HEK293 (cell line): ENCODE measurements at regions not wholly inside any gene's neighbourhood (a gene's known extent, or its start where the extent isn't known, plus 50 kb on each side); places are given as distances from the start of the nearest gene placed in this dataset.

Experiments used
- SALL2 ChIP-seq: fragments of 450-650 bp; formaldehyde crosslinking; IDR thresholded peaks from 2 replicates; pipeline ENCODE4 v1.5.0; 2017; ENCODE audit warnings: missing biosample characterization, mild to moderate bottlenecking, missing genetic modification characterization, borderline replicate concordance
- ZFP41 ChIP-seq: fragments of 450-650 bp; formaldehyde crosslinking; IDR thresholded peaks from 2 replicates; pipeline ENCODE4 v1.5.1; 2016; ENCODE audit warnings: missing biosample characterization, missing genetic modification characterization, borderline replicate concordance
- TF ChIP-seq, protein P1 (sequence below): fragments of 450-650 bp; formaldehyde crosslinking; IDR thresholded peaks from 2 replicates; pipeline ENCODE4 v1.5.1; 2017; ENCODE audit warnings: missing biosample characterization, mild to moderate bottlenecking, missing genetic modification characterization, moderate library complexity

DNA sequence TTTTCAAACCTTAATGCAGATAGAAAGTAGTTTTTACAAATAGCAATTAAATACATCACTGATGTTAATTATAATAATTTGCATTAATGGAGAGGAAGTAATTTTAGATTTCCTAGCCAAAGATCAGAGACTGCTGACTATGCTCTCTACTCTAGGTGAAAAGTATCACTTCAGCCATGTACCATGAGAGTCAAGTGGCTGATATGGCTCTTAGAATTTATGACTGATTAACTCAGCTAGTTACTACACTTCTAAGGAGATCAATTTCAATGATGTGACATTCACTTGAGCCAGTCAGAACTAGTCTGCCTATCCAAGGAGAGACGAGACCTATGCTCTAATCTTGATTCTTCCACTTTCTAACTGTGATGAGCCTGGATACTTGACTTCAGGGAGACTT, 405.7 kb upstream of the RORA start:
- no peak for TF ChIP-seq SALL2 (tag by site-specific recombination)
- no peak for TF ChIP-seq ZFP41
- TF ChIP-seq, protein P1, sequence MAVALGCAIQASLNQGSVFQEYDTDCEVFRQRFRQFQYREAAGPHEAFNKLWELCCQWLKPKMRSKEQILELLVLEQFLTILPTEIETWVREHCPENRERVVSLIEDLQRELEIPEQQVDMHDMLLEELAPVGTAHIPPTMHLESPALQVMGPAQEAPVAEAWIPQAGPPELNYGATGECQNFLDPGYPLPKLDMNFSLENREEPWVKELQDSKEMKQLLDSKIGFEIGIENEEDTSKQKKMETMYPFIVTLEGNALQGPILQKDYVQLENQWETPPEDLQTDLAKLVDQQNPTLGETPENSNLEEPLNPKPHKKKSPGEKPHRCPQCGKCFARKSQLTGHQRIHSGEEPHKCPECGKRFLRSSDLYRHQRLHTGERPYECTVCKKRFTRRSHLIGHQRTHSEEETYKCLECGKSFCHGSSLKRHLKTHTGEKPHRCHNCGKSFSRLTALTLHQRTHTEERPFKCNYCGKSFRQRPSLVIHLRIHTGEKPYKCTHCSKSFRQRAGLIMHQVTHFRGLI (tag by site-specific recombination): no peak
